ENCODE measurements at regions not wholly inside any gene's neighbourhood (a gene's known extent, or its start where the extent isn't known, plus 50 kb on each side); places are given as distances from the start of the nearest gene placed in this dataset.

DNA sequence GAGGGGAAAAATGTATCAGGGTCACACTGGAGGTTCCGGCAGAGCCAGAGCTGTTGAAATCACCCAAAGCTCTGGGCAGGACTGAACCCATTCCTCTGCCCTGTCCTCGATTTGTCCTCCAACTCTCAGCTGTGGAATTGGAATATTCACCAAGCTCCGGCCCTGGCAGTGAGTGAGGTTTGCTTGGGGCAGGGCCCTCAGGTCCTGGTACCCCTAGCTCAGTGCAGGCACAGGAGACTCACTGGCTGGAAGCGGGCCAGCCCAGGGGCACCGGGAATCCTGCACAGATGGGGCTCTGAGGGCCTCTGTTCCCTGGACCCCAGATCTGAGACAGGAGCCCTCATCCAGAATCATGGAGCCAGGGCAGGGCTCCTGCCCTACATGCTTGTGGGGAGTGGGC lies 1322.3 kb downstream of the UQCRFS1 start:
- no peak overlapping the region for H3K4me3 ChIP-seq
- DNase-seq (ENCODE audit: low spot score) (no peak), ATAC-seq (ENCODE audit: insufficient number of reproducible peaks, low FRiP score, low read depth) (no peak)
- no peaks in the 10 kb centered on the region for H3K9me3 ChIP-seq
- no peaks in the 10 kb centered on the region for H3K36me3 ChIP-seq
- no peak overlapping the region for H3K27ac ChIP-seq
- no peaks in the 10 kb centered on the region for H3K4me1 ChIP-seq (ENCODE audit: control insufficient read depth in 1 of 2, low read depth in 2 of 2)
- no peaks in the 10 kb centered on the region for H3K27me3 ChIP-seq (replicated peaks; ENCODE audit: insufficient read depth)
- no peak for TF ChIP-seq CTCF (IDR thresholded peaks at IDR 0.05)

GRCh38 chr19:27890206-27890605 lies 1322.7 kb downstream of the UQCRFS1 start:
- no peak overlapping the region for H3K27ac ChIP-seq
- no peaks in the 10 kb centered on the region for H3K36me3 ChIP-seq
- DNase-seq (ENCODE audit: low spot score) (no peak), ATAC-seq (ENCODE audit: insufficient number of reproducible peaks, low FRiP score, low read depth) (no peak)
- no peaks in the 10 kb centered on the region for H3K4me1 ChIP-seq (ENCODE audit: control insufficient read depth in 1 of 2, low read depth in 2 of 2)
- no peaks in the 10 kb centered on the region for H3K27me3 ChIP-seq (replicated peaks; ENCODE audit: insufficient read depth)
- H3K4me3 ChIP-seq: no peak overlapping the region
- TF ChIP-seq CTCF (IDR thresholded peaks at IDR 0.05): no peak
- no peaks in the 10 kb centered on the region for H3K9me3 ChIP-seq

- Histone ChIP-seq H3K36me3 (no peaks in the 10 kb centered on the region), H3K9me3 (no peaks in the 10 kb centered on the region), H3K4me3 (no peak overlapping the region), H3K4me1 (ENCODE audit: control insufficient read depth in 1 of 2, low read depth in 2 of 2) (no peaks in the 10 kb centered on the region), H3K27me3 (replicated peaks; ENCODE audit: insufficient read depth) (no peaks in the 10 kb centered on the region), H3K27ac (no peak overlapping the region)
- no peak for DNase-seq (ENCODE audit: low spot score)
- TF ChIP-seq CTCF (IDR thresholded peaks at IDR 0.05): no peak
- no peak for ATAC-seq (ENCODE audit: insufficient number of reproducible peaks, low FRiP score, low read depth)
Measured at GRCh38 chr19:27889156-27889555, 1323.8 kb downstream of the UQCRFS1 start.

DNA sequence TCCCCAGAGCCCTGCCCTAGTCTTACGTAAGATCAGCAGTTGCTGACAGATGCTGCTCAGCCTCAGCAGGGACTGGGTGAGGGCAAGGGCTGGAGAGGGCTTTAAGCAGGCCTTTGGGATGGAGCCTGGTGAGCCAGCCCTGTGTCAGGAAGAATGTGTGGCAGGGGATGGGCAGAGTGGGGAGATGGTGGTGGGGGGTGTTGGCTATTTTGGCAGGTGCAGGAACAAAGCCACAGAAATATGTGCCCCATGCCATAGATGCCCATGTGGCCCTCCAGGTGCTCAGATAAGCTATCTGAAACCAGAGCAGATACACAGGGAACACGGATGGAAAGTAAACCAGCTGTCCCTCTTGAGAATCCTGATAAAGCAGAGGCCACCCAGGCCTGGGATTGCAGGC lies 1325.0 kb downstream of the UQCRFS1 start:
- Histone ChIP-seq H3K4me1 (ENCODE audit: control insufficient read depth in 1 of 2, low read depth in 2 of 2) (no peaks in the 10 kb centered on the region), H3K27me3 (replicated peaks; ENCODE audit: insufficient read depth) (no peaks in the 10 kb centered on the region), H3K4me3 (no peak overlapping the region), H3K36me3 (no peaks in the 10 kb centered on the region), H3K9me3 (no peaks in the 10 kb centered on the region), H3K27ac (no peak overlapping the region)
- ATAC-seq (ENCODE audit: insufficient number of reproducible peaks, low FRiP score, low read depth) (no peak), DNase-seq (ENCODE audit: low spot score) (no peak)
- TF ChIP-seq CTCF (IDR thresholded peaks at IDR 0.05): no peak

- ATAC-seq (ENCODE audit: insufficient number of reproducible peaks, low FRiP score, low read depth): no peak
- no peak for DNase-seq (ENCODE audit: low spot score)
- TF ChIP-seq CTCF (IDR thresholded peaks at IDR 0.05): no peak
- no peak overlapping the region for H3K27ac ChIP-seq
- no peaks in the 10 kb centered on the region for H3K9me3 ChIP-seq
- H3K4me3 ChIP-seq: no peak overlapping the region
- no peaks in the 10 kb centered on the region for H3K4me1 ChIP-seq (ENCODE audit: control insufficient read depth in 1 of 2, low read depth in 2 of 2)
- no peaks in the 10 kb centered on the region for H3K36me3 ChIP-seq
- H3K27me3 ChIP-seq (replicated peaks; ENCODE audit: insufficient read depth): no peaks in the 10 kb centered on the region
Measured at GRCh38 chr19:27885359-27885758, 1327.6 kb downstream of the UQCRFS1 start.
